IMR-90 (cell line): ENCODE measurements at regions not wholly inside any gene's neighbourhood (a gene's known extent, or its start where the extent isn't known, plus 50 kb on each side); places are given as distances from the start of the nearest gene placed in this dataset.

Experiments
- ATAC-seq: fragments of 200-7000 bp; cut with Tn5 transposase; 2 replicates; pipeline ENCODE4 v1.9.1; 2020; ENCODE audit warnings: low read depth, mild to moderate bottlenecking, moderate library complexity
- BruUV-seq: library from RNA; stranded (reverse); fragments of 400-500 nt; replicated peaks from 2 replicates; lab custom pipeline; 2021; lab: Mats Ljungman, UMichigan
- CTCF ChIA-PET: fragments of 300-600 bp; formaldehyde crosslinking; extraction: SDS; loops from one replicate; lab custom pipeline; 2021; ENCODE audit warnings: antibody characterized with exemption; lab: Yijun Ruan, JAX
- POLR2A ChIA-PET: fragments of 300-600 bp; sonication (Branson Sonifier 250); formaldehyde crosslinking; loops from one replicate; lab custom pipeline; 2022; ENCODE audit warnings: antibody characterized with exemption; ENCODE audit not compliant: unreplicated experiment; lab: Charles Lee
- DNase-seq: peaks from one replicate; pipeline ENCODE4 v3.0.0; 2013
- H2AFZ ChIP-seq: replicated peaks from 2 replicates; pipeline ENCODE3; 2013; ENCODE audit warnings: low read length, mild to moderate bottlenecking; ENCODE audit not compliant: poor library complexity
- H2AK5ac ChIP-seq: 2 replicates; pipeline ENCODE4 v1.6.1; 2013; ENCODE audit warnings: low read depth, low read length, inconsistent platforms
- H2AK9ac ChIP-seq: replicated peaks from 2 replicates; pipeline ENCODE3; 2013; ENCODE audit warnings: mild to moderate bottlenecking, low read depth, low read length, moderate library complexity; ENCODE audit not compliant: poor library complexity
- H2BK120ac ChIP-seq: 2 replicates; pipeline ENCODE4 v1.6.1; 2013; ENCODE audit warnings: low read depth, low read length, inconsistent platforms
- H2BK15ac ChIP-seq: 3 replicates; pipeline ENCODE4 v1.6.1; 2013; ENCODE audit warnings: low read depth, low read length, inconsistent platforms
- H2BK20ac ChIP-seq: 2 replicates; pipeline ENCODE4 v1.6.1; 2013; ENCODE audit warnings: low read depth, mild to moderate bottlenecking, inconsistent platforms, low read length, moderate library complexity
- H2BK5ac ChIP-seq: 2 replicates; pipeline ENCODE4 v1.6.1; 2013; ENCODE audit warnings: mild to moderate bottlenecking, low read depth, low read length, inconsistent platforms; ENCODE audit not compliant: poor library complexity, severe bottlenecking
- H3K14ac ChIP-seq: replicated peaks from 2 replicates; pipeline ENCODE4 v1.6.1; 2013; ENCODE audit warnings: low read depth, low read length, inconsistent platforms
- H3K18ac ChIP-seq: 2 replicates; pipeline ENCODE4 v1.6.1; 2013; ENCODE audit warnings: low read depth, low read length, control low read depth
- H3K23ac ChIP-seq: 2 replicates; pipeline ENCODE4 v1.6.1; 2013; ENCODE audit warnings: low read depth, low read length, inconsistent platforms
- H3K27ac ChIP-seq: 2 replicates; pipeline ENCODE4 v1.5.1; 2013; ENCODE audit warnings: mild to moderate bottlenecking, control low read depth, low read length; ENCODE audit not compliant: insufficient read depth
- H3K27me3 ChIP-seq: 2 replicates; pipeline ENCODE4 v1.6.1; 2013; ENCODE audit warnings: low read length; ENCODE audit not compliant: control insufficient read depth, insufficient read depth
- H3K36me3 ChIP-seq: 2 replicates; pipeline ENCODE4 v1.6.1; 2013; ENCODE audit warnings: low read length, mixed read lengths; ENCODE audit not compliant: control insufficient read depth, insufficient read depth
- H3K4ac ChIP-seq: 2 replicates; pipeline ENCODE4 v1.6.1; 2013; ENCODE audit warnings: low read depth, low read length, inconsistent platforms
- H3K4me1 ChIP-seq: 2 replicates; pipeline ENCODE4 v1.6.1; 2013; ENCODE audit warnings: low read length, mixed read lengths; ENCODE audit not compliant: control insufficient read depth, insufficient read depth
- H3K4me2 ChIP-seq: 2 replicates; pipeline ENCODE4 v1.6.1; 2013; ENCODE audit warnings: low read depth, mild to moderate bottlenecking, control low read depth, low read length, moderate library complexity
- H3K4me3 ChIP-seq: 2 replicates; pipeline ENCODE4 v1.5.1; 2013; ENCODE audit warnings: low read depth, mild to moderate bottlenecking, control low read depth, low read length, moderate library complexity; ENCODE audit not compliant: insufficient read depth
- H3K56ac ChIP-seq: 2 replicates; pipeline ENCODE4 v1.6.1; 2013; ENCODE audit warnings: low read length, inconsistent platforms; ENCODE audit not compliant: insufficient read depth; ENCODE audit errors: extremely low read depth
- H3K79me1 ChIP-seq, 2 experiments: 2 replicates each; pipeline ENCODE4 v1.6.1; 2013; ENCODE audit warnings: low read length in 2 of 2, inconsistent platforms in 1 of 2, low read depth in 1 of 2
- H3K9ac ChIP-seq: 2 replicates; pipeline ENCODE4 v1.6.1; 2013; ENCODE audit warnings: low read depth, low read length, control low read depth
- H3K9me1 ChIP-seq: 2 replicates; pipeline ENCODE4 v1.6.1; 2013; ENCODE audit warnings: low read length, inconsistent platforms; ENCODE audit not compliant: insufficient read depth
- H3K9me3 ChIP-seq: 2 replicates; pipeline ENCODE4 v1.6.1; 2013; ENCODE audit warnings: low read length; ENCODE audit not compliant: control insufficient read depth, insufficient read depth
- H4K20me1 ChIP-seq: 2 replicates; pipeline ENCODE4 v1.6.1; 2013; ENCODE audit warnings: low read length, inconsistent platforms; ENCODE audit not compliant: insufficient read depth
- H4K5ac ChIP-seq: 2 replicates; pipeline ENCODE4 v1.6.1; 2013; ENCODE audit warnings: mild to moderate bottlenecking, low read depth, low read length, control low read depth
- H4K8ac ChIP-seq, 2 experiments: 2 replicates each; pipeline ENCODE4 v1.6.1; 2013; ENCODE audit warnings: low read depth in 2 of 2, low read length in 2 of 2, control low read depth in 1 of 2, inconsistent platforms in 1 of 2
- H4K91ac ChIP-seq: 2 replicates; pipeline ENCODE4 v1.6.1; 2013; ENCODE audit warnings: low read depth, low read length, inconsistent platforms; ENCODE audit not compliant: insufficient read depth
- CEBPB ChIP-seq: IDR thresholded peaks from 2 replicates; pipeline ENCODE4 v1.6.1; 2012; ENCODE audit warnings: low read depth, low read length, improper control_type of control experiment
- MAZ ChIP-seq: IDR thresholded peaks from 2 replicates; pipeline ENCODE4 v1.6.1; 2012; ENCODE audit warnings: low read depth, mild to moderate bottlenecking, low read length, improper control_type of control experiment, moderate library complexity, borderline replicate concordance
- MXI1 ChIP-seq: IDR thresholded peaks from 2 replicates; pipeline ENCODE4 v1.6.1; 2012; ENCODE audit warnings: low read depth, mild to moderate bottlenecking, low read length, moderate library complexity, borderline replicate concordance
- NFE2L2 ChIP-seq: fragments of 150-350 bp; IDR thresholded peaks from 2 replicates; pipeline ENCODE4 v1.6.1; 2016; ENCODE audit warnings: low read depth, mild to moderate bottlenecking, low read length
- RAD21 ChIP-seq: IDR thresholded peaks from 2 replicates; pipeline ENCODE4 v1.6.1; 2012; ENCODE audit warnings: low read length, improper control_type of control experiment
- RCOR1 ChIP-seq: IDR thresholded peaks from 2 replicates; pipeline ENCODE4 v1.6.1; 2012; ENCODE audit warnings: mild to moderate bottlenecking, low read length, improper control_type of control experiment; ENCODE audit not compliant: insufficient replicate concordance
- RFX5 ChIP-seq: IDR thresholded peaks from 2 replicates; pipeline ENCODE4 v1.8.0; 2012; ENCODE audit warnings: low read depth, mild to moderate bottlenecking, low read length, moderate library complexity
- SMC3 ChIP-seq: fragments of 150-350 bp; IDR thresholded peaks from 2 replicates; pipeline ENCODE4 v1.6.1; 2016; ENCODE audit warnings: low read depth, mild to moderate bottlenecking, antibody characterized with exemption, low read length, moderate library complexity
- WGBS, 2 experiments: methylation state at CpG; one replicate each; pipeline versions ENCODE4 v1.1.5 to v1.1.7; 2013; ENCODE audit warnings: missing lambda C conversion rate in 2 of 2; ENCODE audit not compliant: insufficient read length in 1 of 2; ENCODE audit errors: extremely low coverage in 2 of 2; 5-methylcytosine and 5-hydroxymethylcytosine counted together
- dilution Hi-C: fragments of 300-500 bp; cut with HindIII; formaldehyde crosslinking; loops from one replicate; pipeline ENCODE4 v1.14.3; 2018; ENCODE audit warnings: low sequenced_read_pairs; ENCODE audit not compliant: unreplicated experiment
- in situ Hi-C: fragments of 300-500 bp; cut with MboI; formaldehyde crosslinking; loops from 3 replicates; pipeline ENCODE4 v1.14.3; 2019; ENCODE audit warnings: low sequenced_read_pairs, inconsistent platforms, mixed read lengths
- intact Hi-C: fragments of 100-400 bp; cut with micrococcal nuclease; formaldehyde crosslinking; loops from 2 replicates; pipeline ENCODE4 v1.10.0; 2022

DNA sequence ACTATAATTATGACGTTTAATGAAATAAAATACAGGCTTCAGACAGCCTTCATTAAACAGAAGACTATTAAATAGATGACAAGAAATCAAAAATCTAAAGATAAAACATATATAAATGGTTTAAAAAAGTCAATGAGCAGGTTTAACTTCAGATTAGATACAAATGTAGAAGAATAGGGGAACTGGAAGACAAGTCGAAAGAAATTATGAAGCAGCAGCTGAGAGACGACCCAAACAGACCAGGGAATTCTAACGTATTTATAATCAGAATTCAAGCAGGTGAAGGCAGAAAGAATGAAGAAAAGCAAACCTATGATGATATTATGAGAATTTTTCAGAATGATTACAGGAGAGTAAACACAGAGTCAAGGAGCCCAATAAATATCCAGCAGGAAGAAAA lies 235.1 kb upstream of the XYLT1 start:
- no peak overlapping the region for H4K91ac ChIP-seq
- in situ Hi-C loops = no loop called here
- no peaks in the 10 kb centered on the region for H3K79me1 ChIP-seq
- intact Hi-C loops = no loop called here
- H3K18ac ChIP-seq = no peak overlapping the region
- H4K8ac ChIP-seq = no peak overlapping the region
- H2AK5ac ChIP-seq = no peak overlapping the region
- no peak overlapping the region for H3K23ac ChIP-seq
- no peak overlapping the region for H3K27ac ChIP-seq
- H2BK120ac ChIP-seq = no peak overlapping the region
- dilution Hi-C loops = no loop called here
- no peaks in the 10 kb centered on the region for H4K20me1 ChIP-seq
- WGBS, 2 experiments = no CpG with 5 or more reads among the region's 4 CpGs
- ChIA-PET CTCF (interaction anchor here (0.6 kb wide), 1 partner anchor 30 kb away, joined by 3 read pairs; no protein-coding TSS in a partner anchor), POLR2A (no interaction called here)
- no peak overlapping the region for H3K4me3 ChIP-seq
- no peak for TF ChIP-seq MAZ
- no peak for TF ChIP-seq MXI1
- no peak for TF ChIP-seq RAD21
- TF ChIP-seq SMC3 = no peak
- TF ChIP-seq RCOR1 = no peak
- TF ChIP-seq NFE2L2 = no peak
- TF ChIP-seq CEBPB = no peak
- TF ChIP-seq RFX5 = no peak
- no peak for DNase-seq
- H3K9me1 ChIP-seq = no peaks in the 10 kb centered on the region
- H3K4me2 ChIP-seq = no peak overlapping the region
- H3K56ac ChIP-seq = no peak overlapping the region
- no peaks in the 10 kb centered on the region for H3K4me1 ChIP-seq
- H2AFZ ChIP-seq = no peak overlapping the region
- no peak overlapping the region for H2AK9ac ChIP-seq
- no peaks in the 10 kb centered on the region for H3K9me3 ChIP-seq
- H2BK15ac ChIP-seq = no peak overlapping the region
- H3K36me3 ChIP-seq = no peaks in the 10 kb centered on the region
- no peak overlapping the region for H2BK5ac ChIP-seq
- H3K4ac ChIP-seq = no peak overlapping the region
- H3K27me3 ChIP-seq = no peaks in the 10 kb centered on the region
- no peak overlapping the region for H3K9ac ChIP-seq
- BruUV-seq = no TSS peak
- no peak for ATAC-seq
- H4K5ac ChIP-seq = no peak overlapping the region
- no peak overlapping the region for H3K14ac ChIP-seq
- H2BK20ac ChIP-seq = no peak overlapping the region
